OCI-LY7 (cell line): ENCODE measurements at regions not wholly inside any gene's neighbourhood (a gene's known extent, or its start where the extent isn't known, plus 50 kb on each side); places are given as distances from the start of the nearest gene placed in this dataset.

Experiments used
- BruUV-seq: library from RNA; stranded (reverse); fragments of 400-500 nt; replicated peaks from 2 replicates; lab custom pipeline; 2021; lab: Mats Ljungman, UMichigan
- CTCF ChIA-PET: fragments of 300-600 bp; sonication (Branson Sonifier 250); formaldehyde crosslinking; loops from one replicate; lab custom pipeline; 2022; ENCODE audit warnings: antibody characterized with exemption; ENCODE audit not compliant: unreplicated experiment; lab: Charles Lee
- POLR2A ChIA-PET: fragments of 300-600 bp; sonication (Branson Sonifier 250); formaldehyde crosslinking; loops from one replicate; lab custom pipeline; 2022; ENCODE audit warnings: antibody characterized with exemption; lab: Charles Lee
- DNase-seq: peaks from one replicate; pipeline ENCODE4 v3.0.0-alpha.2; 2015; ENCODE audit warnings: low spot score
- H2AFZ ChIP-seq: fragments of 200-600 bp; sonication (generic), shearing (Covaris generic); 2 replicates; pipeline ENCODE4 v1.6.1; 2014; ENCODE audit warnings: mild to moderate bottlenecking, antibody characterized with exemption, low read length, moderate library complexity
- H3K27ac ChIP-seq: fragments of 200-600 bp; sonication (generic); 2 replicates; pipeline ENCODE4 v1.5.1; 2014; ENCODE audit warnings: mixed run types, low read depth, mild to moderate bottlenecking, moderate library complexity, low read length, inconsistent platforms; ENCODE audit not compliant: poor library complexity, severe bottlenecking
- H3K36me3 ChIP-seq: fragments of 200-600 bp; sonication (generic); 2 replicates; pipeline ENCODE4 v1.6.1; 2014; ENCODE audit warnings: mild to moderate bottlenecking, antibody characterized with exemption, low read length, moderate library complexity, mixed read lengths; ENCODE audit not compliant: insufficient read depth
- H3K4me1 ChIP-seq: fragments of 200-600 bp; sonication (generic); 2 replicates; pipeline ENCODE4 v1.5.1; 2014; ENCODE audit warnings: mild to moderate bottlenecking, low read length; ENCODE audit not compliant: insufficient read depth, poor library complexity, severe bottlenecking
- H3K4me2 ChIP-seq: fragments of 200-600 bp; sonication (generic); 2 replicates; pipeline ENCODE4 v1.6.1; 2014; ENCODE audit warnings: mild to moderate bottlenecking, low read length
- H3K4me3 ChIP-seq: fragments of 200-600 bp; sonication (generic); 2 replicates; pipeline ENCODE4 v1.5.1; 2014; ENCODE audit warnings: mild to moderate bottlenecking, low read depth, low read length; ENCODE audit not compliant: poor library complexity, severe bottlenecking
- H3K79me2 ChIP-seq: fragments of 200-600 bp; sonication (generic); 2 replicates; pipeline ENCODE4 v1.6.1; 2016; ENCODE audit warnings: low read depth, mild to moderate bottlenecking, low read length, moderate library complexity, mixed read lengths; ENCODE audit not compliant: insufficient read depth
- H3K9me2 ChIP-seq: fragments of 200-600 bp; sonication (generic); 2 replicates; pipeline ENCODE4 v1.6.1; 2016; ENCODE audit warnings: mild to moderate bottlenecking, low read length, mixed read lengths; ENCODE audit not compliant: insufficient read depth
- H3K9me3 ChIP-seq: fragments of 200-600 bp; sonication (generic); 2 replicates; pipeline ENCODE4 v1.6.1; 2014; ENCODE audit warnings: mild to moderate bottlenecking, mixed run types, low read length, mixed read lengths
- H4K20me1 ChIP-seq: fragments of 200-600 bp; sonication (generic); 2 replicates; pipeline ENCODE4 v1.6.1; 2014; ENCODE audit warnings: mild to moderate bottlenecking, antibody characterized with exemption, low read length, moderate library complexity, mixed read lengths; ENCODE audit not compliant: insufficient read depth
- EZH2phosphoT487 ChIP-seq: fragments of 200-600 bp; sonication (generic); IDR thresholded peaks from 2 replicates; pipeline ENCODE4 v1.6.1; 2018; ENCODE audit warnings: low read depth, borderline replicate concordance, mild to moderate bottlenecking, mixed run types, antibody characterized with exemption, low read length, moderate library complexity, mixed read lengths
- intact Hi-C: fragments of 100-400 bp; cut with micrococcal nuclease; formaldehyde crosslinking; loops from one replicate; pipeline ENCODE4 v1.10.0; 2022; ENCODE audit not compliant: unreplicated experiment
- TF ChIP-seq, protein P1 (sequence below): fragments of 200-600 bp; sonication (generic); conservative IDR thresholded peaks from 2 replicates; pipeline ENCODE4 v1.5.1; 2014; ENCODE audit warnings: mild to moderate bottlenecking, antibody characterized with exemption, low read length, moderate library complexity, mixed read lengths

DNA sequence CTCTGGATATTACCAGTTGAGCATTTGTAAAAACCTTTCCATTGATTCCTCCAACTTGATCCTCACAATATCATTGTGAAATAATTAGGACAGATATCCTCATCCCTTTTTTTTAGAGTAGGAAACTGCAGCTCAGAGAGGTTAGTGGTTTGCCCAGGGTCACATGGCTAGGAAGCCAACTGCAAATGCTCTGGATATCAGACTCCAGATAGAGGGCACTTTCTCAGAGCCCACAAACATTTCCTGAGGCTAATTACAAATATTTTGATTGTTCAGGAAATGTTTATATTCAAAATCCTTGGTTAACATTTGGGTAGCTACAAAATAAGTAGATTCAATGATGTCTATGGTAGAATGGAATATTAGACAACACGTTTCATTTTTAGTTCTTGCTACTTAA, 154.8 kb upstream of the DPYD start:
- no peaks in the 10 kb centered on the region for H4K20me1 ChIP-seq
- no peaks in the 10 kb centered on the region for H3K9me2 ChIP-seq
- no peak overlapping the region for H3K27ac ChIP-seq
- POLR2A ChIA-PET = no interaction called here
- no peaks in the 10 kb centered on the region for H3K4me1 ChIP-seq
- BruUV-seq = no TSS peak
- CTCF ChIA-PET = no interaction called here
- no peak for TF ChIP-seq EZH2phosphoT487
- TF ChIP-seq, protein P1, sequence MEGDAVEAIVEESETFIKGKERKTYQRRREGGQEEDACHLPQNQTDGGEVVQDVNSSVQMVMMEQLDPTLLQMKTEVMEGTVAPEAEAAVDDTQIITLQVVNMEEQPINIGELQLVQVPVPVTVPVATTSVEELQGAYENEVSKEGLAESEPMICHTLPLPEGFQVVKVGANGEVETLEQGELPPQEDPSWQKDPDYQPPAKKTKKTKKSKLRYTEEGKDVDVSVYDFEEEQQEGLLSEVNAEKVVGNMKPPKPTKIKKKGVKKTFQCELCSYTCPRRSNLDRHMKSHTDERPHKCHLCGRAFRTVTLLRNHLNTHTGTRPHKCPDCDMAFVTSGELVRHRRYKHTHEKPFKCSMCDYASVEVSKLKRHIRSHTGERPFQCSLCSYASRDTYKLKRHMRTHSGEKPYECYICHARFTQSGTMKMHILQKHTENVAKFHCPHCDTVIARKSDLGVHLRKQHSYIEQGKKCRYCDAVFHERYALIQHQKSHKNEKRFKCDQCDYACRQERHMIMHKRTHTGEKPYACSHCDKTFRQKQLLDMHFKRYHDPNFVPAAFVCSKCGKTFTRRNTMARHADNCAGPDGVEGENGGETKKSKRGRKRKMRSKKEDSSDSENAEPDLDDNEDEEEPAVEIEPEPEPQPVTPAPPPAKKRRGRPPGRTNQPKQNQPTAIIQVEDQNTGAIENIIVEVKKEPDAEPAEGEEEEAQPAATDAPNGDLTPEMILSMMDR = no peak
- H2AFZ ChIP-seq = no peak overlapping the region
- no peaks in the 10 kb centered on the region for H3K79me2 ChIP-seq
- H3K9me3 ChIP-seq = no peaks in the 10 kb centered on the region
- no peak overlapping the region for H3K4me2 ChIP-seq
- intact Hi-C loops = no loop called here
- no peak overlapping the region for H3K4me3 ChIP-seq
- DNase-seq = no peak
- no peaks in the 10 kb centered on the region for H3K36me3 ChIP-seq

DNA sequence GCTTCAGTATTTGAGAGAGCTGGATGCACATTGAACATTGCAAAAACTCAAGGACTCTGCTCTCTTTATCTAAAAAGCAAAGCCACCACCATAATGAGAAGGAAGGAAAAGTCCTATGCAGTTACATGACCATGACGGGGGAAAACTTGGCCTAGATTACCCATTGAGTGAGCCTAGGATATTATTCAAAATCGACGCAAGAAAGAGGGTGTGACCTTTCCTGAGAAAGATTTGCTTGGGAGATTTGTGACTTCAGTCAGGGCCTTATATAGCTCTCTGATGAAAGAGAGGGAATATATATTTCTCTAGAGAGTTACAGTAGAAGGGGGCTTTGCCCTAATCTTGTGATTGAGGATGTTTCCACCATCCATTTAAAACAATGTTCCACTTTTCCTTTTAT, 153.0 kb upstream of the DPYD start:
- DNase-seq = no peak
- Histone ChIP-seq H3K79me2 (no peaks in the 10 kb centered on the region), H3K27ac (no peak overlapping the region), H3K4me1 (no peaks in the 10 kb centered on the region), H3K4me2 (no peak overlapping the region), H4K20me1 (no peaks in the 10 kb centered on the region), H3K9me3 (no peaks in the 10 kb centered on the region), H3K36me3 (no peaks in the 10 kb centered on the region), H3K9me2 (no peaks in the 10 kb centered on the region), H2AFZ (no peak overlapping the region), H3K4me3 (no peak overlapping the region)
- BruUV-seq = no TSS peak
- intact Hi-C loops = no loop called here
- TF ChIP-seq, protein P1 = no peak
- no peak for TF ChIP-seq EZH2phosphoT487
- CTCF ChIA-PET = no interaction called here
- POLR2A ChIA-PET = interaction anchor here (0.7 kb wide), 1 partner anchor 13 kb away, joined by 3 read pairs; no protein-coding TSS in a partner anchor

DNA sequence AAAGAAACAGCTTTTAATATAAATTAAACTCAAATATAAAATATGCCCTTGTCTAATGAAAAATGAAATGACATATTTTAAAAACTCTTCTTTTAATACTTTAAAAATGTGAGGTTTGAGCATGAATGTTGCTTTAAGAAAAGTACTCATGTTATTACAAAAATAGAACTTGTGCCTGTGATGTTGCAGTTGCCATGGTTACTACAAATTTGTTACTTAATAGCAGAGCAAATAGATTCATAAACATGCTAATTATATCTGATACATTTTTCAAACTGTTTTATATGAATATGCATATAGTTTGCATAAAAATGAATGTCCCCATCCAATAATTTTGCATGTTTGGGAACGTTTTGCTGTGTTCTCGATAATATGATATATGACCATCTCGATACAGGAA, 152.3 kb upstream of the DPYD start:
- Histone ChIP-seq H3K4me2 (no peak overlapping the region), H2AFZ (no peak overlapping the region), H3K4me1 (no peaks in the 10 kb centered on the region), H3K4me3 (no peak overlapping the region), H3K79me2 (no peaks in the 10 kb centered on the region), H3K9me2 (no peaks in the 10 kb centered on the region), H3K27ac (no peak overlapping the region), H3K9me3 (no peaks in the 10 kb centered on the region), H4K20me1 (no peaks in the 10 kb centered on the region), H3K36me3 (no peaks in the 10 kb centered on the region)
- no TSS peak for BruUV-seq
- ChIA-PET CTCF (no interaction called here), POLR2A (interaction anchor here (0.7 kb wide), 1 partner anchor 13 kb away, joined by 3 read pairs; no protein-coding TSS in a partner anchor)
- intact Hi-C loops = no loop called here
- no peak for DNase-seq
- TF ChIP-seq, protein P1 = no peak
